SIG-M5 treated with dmso at 0.1 percent for 504 hours (cell line): ENCODE measurements at regions not wholly inside any gene's neighbourhood (a gene's known extent, or its start where the extent isn't known, plus 50 kb on each side); places are given as distances from the start of the nearest gene placed in this dataset.

ENCODE experiments used
- DNase-seq: peaks from one replicate; lab custom pipeline; 2025; ENCODE audit not compliant: unreplicated experiment; lab: John Stamatoyannopoulos, UW

- DNase-seq: no peak
Observed at GRCh38 chr9:129252937-129253802, 75.1 kb upstream of the IER5L start.

- no peak for DNase-seq
Observed at GRCh38 chr9:129250786-129251185, 72.7 kb upstream of the IER5L start.

- DNase-seq: no peak
Observed at GRCh38 chr9:129247285-129248153, 69.5 kb upstream of the IER5L start.

- no peak for DNase-seq
Observed at GRCh38 chr9:129245276-129245675, 67.2 kb upstream of the IER5L start.

GRCh38 chr9:129242971-129243561 is 65.0 kb upstream of the IER5L start:
- DNase-seq: no peak

GRCh38 chr9:129242191-129242941 is 64.3 kb upstream of the IER5L start:
- DNase-seq: no peak

- no peak for DNase-seq
Observed at GRCh38 chr9:129241725-129242124, 63.7 kb upstream of the IER5L start.

GRCh38 chr9:129240581-129241211 is 62.6 kb upstream of the IER5L start:
- DNase-seq: no peak

- no peak for DNase-seq
Observed at GRCh38 chr9:129239946-129240490, 62.0 kb upstream of the IER5L start.

GRCh38 chr9:129237803-129238202 is 59.7 kb upstream of the IER5L start:
- DNase-seq: no peak

GRCh38 chr9:129237164-129237611 is 59.1 kb upstream of the IER5L start:
- peak; percentile 22 for DNase-seq

GRCh38 chr9:129236441-129237145 is 58.5 kb upstream of the IER5L start:
- DNase-seq: no peak

- no peak for DNase-seq
Observed at GRCh38 chr9:129235931-129236331, 57.9 kb upstream of the IER5L start.

- DNase-seq: no peak
Observed at GRCh38 chr9:129235041-129235930, 57.2 kb upstream of the IER5L start.

- DNase-seq: no peak
Observed at GRCh38 chr9:129234491-129234890, 56.4 kb upstream of the IER5L start.

- no peak for DNase-seq
Observed at GRCh38 chr9:129232839-129233591, 55.0 kb upstream of the IER5L start.

GRCh38 chr9:129231759-129232158 is 53.7 kb upstream of the IER5L start:
- no peak for DNase-seq
